Progenitor cell of endocrine pancreas (in vitro differentiated cells): ENCODE measurements at regions not wholly inside any gene's neighbourhood (a gene's known extent, or its start where the extent isn't known, plus 50 kb on each side); places are given as distances from the start of the nearest gene placed in this dataset.

Source experiments
- DNase-seq: peaks from one replicate; pipeline ENCODE4 v3.0.0; 2021; ENCODE audit warnings: low spot score; ENCODE audit not compliant: unreplicated experiment
- H3K27ac Mint-ChIP-seq: 2 replicates; pipeline ENCODE4 v1.8.0; 2021; ENCODE audit warnings: mild to moderate bottlenecking, moderate library complexity, mixed read lengths
- H3K27me3 Mint-ChIP-seq: 2 replicates; pipeline ENCODE4 v1.8.0; 2021; ENCODE audit warnings: mixed read lengths
- H3K36me3 Mint-ChIP-seq: 2 replicates; pipeline ENCODE4 v1.8.0; 2022; ENCODE audit warnings: mixed read lengths; ENCODE audit not compliant: insufficient read depth
- H3K4me1 Mint-ChIP-seq: 2 replicates; pipeline ENCODE4 v1.8.0; 2021; ENCODE audit warnings: low read depth, mixed read lengths
- H3K4me3 Mint-ChIP-seq: 2 replicates; pipeline ENCODE4 v1.8.0; 2021; ENCODE audit warnings: low read depth, mild to moderate bottlenecking, moderate library complexity, mixed read lengths
- H3K9me3 Mint-ChIP-seq: 2 replicates; pipeline ENCODE4 v1.8.0; 2021; ENCODE audit warnings: low read depth, mixed read lengths
- TF ChIP-seq, protein P1 (sequence below): fragments of 200-600 bp; sonication (generic); IDR thresholded peaks from one replicate; pipeline ENCODE4 v1.5.0; 2021; ENCODE audit warnings: antibody characterized with exemption, mild to moderate bottlenecking; ENCODE audit not compliant: unreplicated experiment

GRCh38 chr3:72380711-72381493, 467.3 kb downstream of the SHQ1 start:
- no peak overlapping the region for H3K27ac Mint-ChIP-seq
- H3K4me3 Mint-ChIP-seq = no peak overlapping the region
- no peaks in the 10 kb centered on the region for H3K27me3 Mint-ChIP-seq
- no peaks in the 10 kb centered on the region for H3K9me3 Mint-ChIP-seq
- DNase-seq = no peak
- peaks cover 5% of the 10 kb centered on the region for H3K36me3 Mint-ChIP-seq
- H3K4me1 Mint-ChIP-seq = peaks cover 45% of the 10 kb centered on the region
- TF ChIP-seq, protein P1, sequence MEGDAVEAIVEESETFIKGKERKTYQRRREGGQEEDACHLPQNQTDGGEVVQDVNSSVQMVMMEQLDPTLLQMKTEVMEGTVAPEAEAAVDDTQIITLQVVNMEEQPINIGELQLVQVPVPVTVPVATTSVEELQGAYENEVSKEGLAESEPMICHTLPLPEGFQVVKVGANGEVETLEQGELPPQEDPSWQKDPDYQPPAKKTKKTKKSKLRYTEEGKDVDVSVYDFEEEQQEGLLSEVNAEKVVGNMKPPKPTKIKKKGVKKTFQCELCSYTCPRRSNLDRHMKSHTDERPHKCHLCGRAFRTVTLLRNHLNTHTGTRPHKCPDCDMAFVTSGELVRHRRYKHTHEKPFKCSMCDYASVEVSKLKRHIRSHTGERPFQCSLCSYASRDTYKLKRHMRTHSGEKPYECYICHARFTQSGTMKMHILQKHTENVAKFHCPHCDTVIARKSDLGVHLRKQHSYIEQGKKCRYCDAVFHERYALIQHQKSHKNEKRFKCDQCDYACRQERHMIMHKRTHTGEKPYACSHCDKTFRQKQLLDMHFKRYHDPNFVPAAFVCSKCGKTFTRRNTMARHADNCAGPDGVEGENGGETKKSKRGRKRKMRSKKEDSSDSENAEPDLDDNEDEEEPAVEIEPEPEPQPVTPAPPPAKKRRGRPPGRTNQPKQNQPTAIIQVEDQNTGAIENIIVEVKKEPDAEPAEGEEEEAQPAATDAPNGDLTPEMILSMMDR = no peak

DNA sequence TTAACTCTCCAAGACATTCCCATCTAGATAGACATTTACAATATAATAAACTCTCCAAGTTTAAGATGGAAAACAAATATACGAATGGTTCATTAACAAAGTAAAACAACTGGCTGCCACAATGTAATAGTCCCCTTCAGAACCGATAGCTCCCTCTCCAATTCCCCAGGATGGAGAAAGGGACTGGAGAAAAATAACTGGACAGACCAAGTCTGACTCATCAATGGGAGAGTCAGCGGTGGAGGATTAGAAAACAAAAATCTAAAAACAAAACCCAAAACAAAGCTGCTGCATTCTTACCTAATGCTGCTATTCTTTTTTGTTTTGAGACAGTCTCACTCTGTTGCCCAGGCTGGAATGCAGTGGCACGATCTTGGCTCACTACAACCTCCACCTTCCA, 468.1 kb downstream of the SHQ1 start:
- H3K27ac Mint-ChIP-seq = peak overlapping the region; percentile 8

GRCh38 chr3:72379500-72380187, 468.6 kb downstream of the SHQ1 start:
- Mint-ChIP-seq H3K4me3 (no peak overlapping the region), H3K36me3 (peaks cover 5% of the 10 kb centered on the region), H3K27me3 (no peaks in the 10 kb centered on the region), H3K4me1 (peaks cover 44% of the 10 kb centered on the region), H3K27ac (no peak overlapping the region), H3K9me3 (no peaks in the 10 kb centered on the region)
- DNase-seq = no peak
- TF ChIP-seq, protein P1 = no peak

More for the DNA sequence above, 468.1 kb downstream of the SHQ1 start:
- TF ChIP-seq, protein P1 = no peak
- no peak for DNase-seq
- peaks cover 5% of the 10 kb centered on the region for H3K36me3 Mint-ChIP-seq
- no peak overlapping the region for H3K4me3 Mint-ChIP-seq
- H3K4me1 Mint-ChIP-seq = peaks cover 49% of the 10 kb centered on the region
- no peaks in the 10 kb centered on the region for H3K27me3 Mint-ChIP-seq
- no peaks in the 10 kb centered on the region for H3K9me3 Mint-ChIP-seq

DNA sequence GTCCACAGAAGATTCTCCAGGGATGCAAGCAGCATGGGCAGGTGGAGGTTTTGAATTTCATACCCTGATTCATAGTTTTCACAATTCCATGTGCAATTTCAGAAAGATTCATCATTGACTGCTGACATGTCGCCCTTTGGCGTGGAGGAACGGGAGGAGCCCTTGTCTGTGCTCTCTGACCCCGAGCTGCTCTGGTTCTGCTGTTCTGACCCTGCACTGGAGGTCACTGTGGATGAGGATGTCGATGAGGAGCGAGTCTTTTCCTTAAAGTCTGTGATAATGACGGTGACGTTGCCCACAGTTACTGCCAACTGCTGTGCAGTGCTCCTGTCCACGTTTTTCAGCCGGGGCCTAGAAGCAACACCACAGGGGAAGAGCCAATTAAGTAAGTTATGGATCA, 470.0 kb downstream of the SHQ1 start:
- Mint-ChIP-seq H3K27ac (no peak overlapping the region), H3K4me1 (peaks cover 30% of the 10 kb centered on the region), H3K27me3 (no peaks in the 10 kb centered on the region), H3K9me3 (no peaks in the 10 kb centered on the region), H3K4me3 (no peak overlapping the region), H3K36me3 (peaks cover 9% of the 10 kb centered on the region)
- TF ChIP-seq, protein P1 = no peak
- no peak for DNase-seq

GRCh38 chr3:72376956-72377710, 471.1 kb downstream of the SHQ1 start:
- Mint-ChIP-seq H3K9me3 (no peaks in the 10 kb centered on the region), H3K36me3 (peaks cover 11% of the 10 kb centered on the region), H3K4me3 (no peak overlapping the region), H3K4me1 (peaks cover 21% of the 10 kb centered on the region), H3K27me3 (no peaks in the 10 kb centered on the region), H3K27ac (peak overlapping the region; percentile 65)
- no peak for DNase-seq
- TF ChIP-seq, protein P1 = no peak
